Myocyte (in vitro differentiated cells): ENCODE measurements at regions not wholly inside any gene's neighbourhood (a gene's known extent, or its start where the extent isn't known, plus 50 kb on each side); places are given as distances from the start of the nearest gene placed in this dataset.

Experiments
- DNase-seq: peaks from one replicate; pipeline ENCODE4 v3.0.0-alpha.2; 2012; ENCODE audit warnings: low read depth

DNA sequence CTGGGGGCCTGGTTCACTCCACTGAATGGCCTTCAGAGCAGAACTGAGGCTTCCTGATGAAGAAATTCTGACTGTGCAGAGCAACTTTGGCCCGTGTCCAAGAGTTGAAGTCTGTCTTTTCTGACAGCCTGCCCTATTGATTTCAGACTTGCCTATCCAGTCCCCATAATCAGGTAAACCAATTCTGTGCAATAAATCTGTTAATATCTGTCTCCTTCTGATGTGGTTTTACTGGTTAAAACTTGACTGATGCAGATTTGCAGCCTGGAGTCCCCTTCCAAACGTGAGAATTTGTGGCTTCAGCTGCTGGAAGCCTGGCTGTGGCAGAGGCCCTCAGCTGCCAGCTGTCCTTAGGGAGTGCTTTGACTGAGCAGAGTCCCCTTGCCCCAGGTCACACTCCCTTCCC lies 283.9 kb upstream of the ANKRD55 start:
- peak; percentile 84 for DNase-seq

GRCh38 chr5:56516441-56516840 lies 283.3 kb upstream of the ANKRD55 start:
- no peak for DNase-seq

DNA sequence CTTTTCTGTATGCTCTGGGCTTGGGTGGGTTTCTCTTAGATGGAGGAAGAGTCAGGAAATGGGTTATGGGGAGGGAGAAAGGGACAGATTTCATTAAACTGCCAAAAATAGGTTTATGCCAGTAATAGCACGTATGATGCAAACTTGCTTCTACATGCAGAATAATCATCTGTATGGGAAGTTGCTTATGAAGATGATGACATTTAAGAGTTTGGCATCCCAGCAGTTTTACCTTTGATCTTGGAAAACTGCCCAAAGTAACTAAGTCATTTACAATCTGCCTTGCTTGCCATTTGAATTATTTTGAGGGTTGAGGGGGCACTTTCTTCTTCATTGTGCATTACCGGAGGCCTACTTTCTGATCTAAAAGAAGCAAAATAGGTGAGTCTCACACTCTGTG lies 282.9 kb upstream of the ANKRD55 start:
- no peak for DNase-seq

- DNase-seq: no peak
Observed at GRCh38 chr5:56515011-56515410, 281.9 kb upstream of the ANKRD55 start.

GRCh38 chr5:56514245-56514644 lies 281.1 kb upstream of the ANKRD55 start:
- DNase-seq: peak; percentile 10

GRCh38 chr5:56513141-56513540 lies 280.0 kb upstream of the ANKRD55 start:
- no peak for DNase-seq

DNA sequence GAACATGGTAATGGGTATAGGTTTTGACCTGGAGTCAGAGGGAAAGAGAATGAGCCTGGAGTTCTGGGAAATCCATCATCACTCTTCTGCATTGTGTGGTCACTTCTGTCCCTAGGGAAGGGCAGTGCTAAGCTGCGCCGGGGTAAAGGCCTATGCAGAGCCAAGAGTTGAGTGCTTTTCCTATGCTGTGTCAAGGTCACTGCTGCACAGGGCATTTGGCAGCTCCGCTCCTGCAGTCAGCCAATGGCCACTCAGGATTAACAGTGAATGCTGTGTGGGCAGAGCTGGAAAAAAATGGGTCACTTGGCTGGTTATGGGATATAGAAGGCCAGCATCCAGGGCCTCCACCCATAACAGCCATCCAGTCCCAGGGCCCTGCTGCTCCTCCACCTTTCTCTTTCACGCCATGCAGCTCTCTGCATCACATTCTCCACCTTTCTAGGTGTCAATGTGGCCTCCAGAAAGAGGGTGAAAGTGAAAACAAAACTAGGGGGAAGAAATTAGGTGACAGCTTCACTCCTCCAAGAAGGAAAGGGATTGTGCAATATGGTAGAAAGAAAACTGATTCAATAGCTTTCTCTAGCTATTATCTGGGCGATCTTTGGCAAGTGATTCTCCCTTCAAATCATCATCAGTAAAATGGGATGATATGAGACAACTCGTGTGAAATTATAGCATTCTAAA lies 279.3 kb upstream of the ANKRD55 start:
- peak; percentile 26 for DNase-seq

GRCh38 chr5:56511326-56511841 lies 278.3 kb upstream of the ANKRD55 start:
- DNase-seq: no peak

DNA sequence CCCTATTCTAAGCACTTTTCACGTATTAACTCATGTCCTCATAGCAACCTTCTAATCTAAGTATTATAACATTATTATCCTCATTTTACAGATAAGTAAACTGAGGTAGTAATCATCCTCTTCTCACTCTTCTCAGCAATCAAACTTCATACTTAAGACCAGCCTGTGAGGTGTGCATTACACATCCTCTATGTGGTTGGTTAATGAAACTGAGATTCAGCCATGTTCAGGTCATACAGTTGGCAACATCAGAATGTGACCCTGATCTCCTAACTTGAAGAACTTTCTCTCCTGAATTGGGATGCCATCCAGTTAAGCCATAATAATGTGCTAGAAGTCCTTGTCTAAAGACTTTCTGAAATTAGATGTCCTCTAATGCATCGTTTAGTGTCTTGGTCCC lies 275.1 kb upstream of the ANKRD55 start:
- DNase-seq: no peak

DNA sequence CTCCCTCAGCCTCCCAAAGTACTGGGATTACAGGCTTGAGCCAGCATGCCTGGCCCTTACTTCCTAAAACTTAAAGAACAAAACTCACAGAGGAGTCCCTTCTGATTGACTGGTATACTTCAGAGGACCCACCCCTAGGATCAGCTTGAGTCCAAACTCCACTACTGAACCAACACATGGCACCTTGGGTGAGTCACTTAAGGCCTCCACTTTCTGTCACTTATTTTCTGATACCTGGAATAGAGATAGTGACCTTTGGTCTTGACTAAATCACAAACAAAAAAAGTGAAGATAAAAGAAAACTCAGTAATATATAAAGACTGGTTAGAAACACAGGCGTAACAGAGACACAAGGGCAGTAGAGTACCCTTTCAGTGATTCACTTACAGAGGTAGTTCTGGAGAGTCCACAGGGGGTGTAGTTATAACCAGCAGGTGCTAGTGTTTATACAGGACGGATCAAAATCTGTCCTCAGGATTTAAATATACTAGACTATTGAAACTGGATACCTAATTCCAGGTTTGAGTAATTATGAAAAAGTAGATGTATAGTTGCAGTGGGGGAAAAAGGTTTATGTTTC lies 274.3 kb upstream of the ANKRD55 start:
- DNase-seq: no peak

DNA sequence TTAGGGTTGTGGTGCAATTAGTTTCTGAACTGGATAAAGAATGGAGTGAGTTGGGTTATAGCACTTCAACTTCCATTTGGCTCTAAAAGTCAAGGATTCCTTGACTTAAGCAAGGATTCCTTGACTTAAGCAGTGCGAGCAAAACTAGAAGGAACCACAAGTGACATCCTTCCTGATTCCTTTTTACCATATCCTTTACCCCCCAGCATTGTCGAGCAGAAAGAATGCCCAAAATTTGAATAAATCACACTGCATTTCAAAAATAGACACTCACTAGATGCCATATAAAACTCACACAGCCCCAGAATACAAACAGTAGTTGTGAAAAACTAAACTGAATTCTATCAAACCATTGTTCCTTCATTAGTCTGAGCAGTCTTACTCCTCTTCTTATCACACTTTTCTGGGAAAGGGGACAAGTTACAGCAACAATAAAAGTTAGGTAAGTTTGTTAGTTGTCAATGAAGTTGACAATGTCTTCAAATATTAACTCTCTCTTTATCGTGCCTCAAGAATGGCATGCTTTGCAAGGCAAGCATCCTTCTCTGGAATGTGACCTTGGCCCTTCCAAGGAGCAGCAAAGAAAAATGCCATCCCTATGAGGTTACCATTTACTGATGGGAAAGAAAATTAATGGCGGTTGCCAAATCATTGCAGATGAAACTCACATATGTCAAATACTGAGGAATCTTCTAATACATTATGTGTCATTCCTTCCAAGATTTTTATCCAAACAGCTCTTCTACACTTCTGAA lies 273.3 kb upstream of the ANKRD55 start:
- DNase-seq: no peak

GRCh38 chr5:56503929-56504328 lies 270.8 kb upstream of the ANKRD55 start:
- no peak for DNase-seq

DNA sequence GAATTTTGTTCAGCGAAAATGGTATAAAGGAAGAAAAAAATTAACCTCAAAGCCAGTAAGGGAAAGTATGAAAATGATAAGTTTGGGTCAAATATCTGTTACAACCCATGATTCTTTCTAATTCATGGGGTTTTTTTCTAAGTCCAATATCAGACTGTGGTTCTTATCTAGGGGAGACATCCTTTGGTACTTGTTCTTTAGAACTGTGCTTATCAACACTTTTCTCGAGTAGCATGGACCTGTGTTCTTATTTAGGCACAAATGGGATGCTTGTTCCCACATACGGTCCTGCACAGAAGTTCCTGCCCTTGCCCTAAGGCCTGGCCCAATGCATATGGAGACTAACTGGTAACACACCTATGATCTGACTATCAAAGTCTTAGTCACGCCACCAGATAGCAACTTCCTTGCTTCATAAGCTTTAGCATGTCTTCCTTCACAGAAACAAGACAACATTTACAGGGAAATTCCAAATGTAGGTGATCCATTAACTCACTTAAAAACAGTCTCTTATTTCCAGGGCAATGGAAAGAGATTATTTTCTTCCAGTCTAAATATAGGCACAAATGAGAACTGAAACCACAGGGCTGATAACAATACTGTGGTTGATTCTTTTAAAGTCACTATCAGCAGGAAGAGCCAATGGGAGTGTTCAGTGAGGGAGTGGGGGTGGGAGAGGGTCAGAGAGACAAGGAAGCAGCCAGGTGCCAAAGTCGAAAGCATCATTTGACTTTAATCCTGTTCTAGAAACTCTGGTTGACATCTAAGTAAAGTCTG lies 268.8 kb upstream of the ANKRD55 start:
- peak; percentile 9 for DNase-seq

- DNase-seq: no peak
Observed at GRCh38 chr5:56499901-56500300, 266.8 kb upstream of the ANKRD55 start.

DNA sequence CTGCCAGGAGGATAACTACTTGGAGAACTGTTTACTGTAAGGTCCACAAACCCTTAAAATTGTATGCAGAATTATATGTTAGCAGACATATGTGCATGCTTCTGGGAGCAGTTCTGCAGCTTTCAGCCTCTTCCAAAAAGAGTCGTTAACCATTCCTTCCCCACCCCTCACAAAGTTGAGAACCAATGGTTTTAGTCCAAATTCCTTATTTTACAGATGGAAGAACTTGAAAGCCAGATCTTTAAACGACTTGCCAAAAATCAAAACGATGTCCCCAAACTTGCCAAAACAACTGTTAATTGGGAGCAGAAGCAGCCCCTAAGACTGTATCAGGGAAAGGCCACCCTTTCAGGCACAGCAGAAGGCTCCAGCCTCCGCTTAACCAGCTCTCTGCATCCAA lies 266.4 kb upstream of the ANKRD55 start:
- DNase-seq: no peak

DNA sequence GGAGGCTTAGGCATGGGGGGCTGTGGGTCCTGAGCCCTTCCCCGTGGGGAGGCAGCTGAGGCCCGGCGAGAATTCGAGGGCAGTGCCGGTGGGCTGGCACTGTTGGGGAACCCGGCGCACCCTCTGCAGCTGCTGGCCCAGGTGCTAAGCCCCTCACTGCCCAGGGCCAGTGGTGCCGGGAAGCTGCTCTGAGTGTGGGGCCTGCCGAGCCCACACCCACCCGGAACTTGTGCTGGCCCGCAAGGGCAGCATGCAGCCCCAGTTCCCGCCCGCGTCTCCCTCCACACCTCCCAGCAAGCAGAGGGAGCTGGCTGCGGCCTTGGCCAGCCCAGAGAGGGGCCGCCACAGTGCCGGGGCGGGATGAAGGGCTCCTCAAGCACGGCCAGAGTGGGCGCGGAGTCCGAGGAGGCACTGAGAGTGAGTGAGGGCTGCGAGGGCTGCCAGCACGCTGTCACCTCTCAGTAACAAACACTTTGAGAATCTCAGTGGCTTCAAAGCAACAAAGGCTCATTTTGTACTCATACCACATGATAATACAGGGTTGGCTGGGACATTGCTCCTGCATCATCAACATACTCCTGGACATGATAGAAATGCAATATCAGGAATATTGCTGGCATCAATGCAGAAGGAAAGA lies 265.7 kb upstream of the ANKRD55 start:
- no peak for DNase-seq

GRCh38 chr5:56496581-56497063 lies 263.5 kb upstream of the ANKRD55 start:
- no peak for DNase-seq

- no peak for DNase-seq
Observed at GRCh38 chr5:56494300-56494731, 261.2 kb upstream of the ANKRD55 start.

- no peak for DNase-seq
Observed at GRCh38 chr5:56493766-56494165, 260.6 kb upstream of the ANKRD55 start.

DNA sequence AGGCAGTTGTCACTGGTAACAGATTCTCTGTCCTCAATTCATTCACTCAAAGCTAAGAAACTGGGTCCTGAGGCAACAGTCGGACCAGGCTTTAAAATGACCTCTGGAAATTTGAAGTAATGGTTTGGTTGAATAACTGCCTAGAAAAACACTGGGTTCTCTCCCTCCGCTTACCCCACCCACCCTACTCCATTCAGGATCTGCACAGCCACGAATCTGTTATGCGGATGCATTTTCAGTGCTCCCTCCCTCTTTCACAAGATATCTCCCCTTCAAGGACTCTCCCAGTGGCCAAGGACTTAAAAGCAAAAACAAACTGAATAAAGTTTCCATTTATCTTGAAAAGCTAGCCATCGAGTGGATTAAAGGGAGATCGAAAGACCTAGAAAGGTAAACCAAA lies 260.2 kb upstream of the ANKRD55 start:
- no peak for DNase-seq

DNA sequence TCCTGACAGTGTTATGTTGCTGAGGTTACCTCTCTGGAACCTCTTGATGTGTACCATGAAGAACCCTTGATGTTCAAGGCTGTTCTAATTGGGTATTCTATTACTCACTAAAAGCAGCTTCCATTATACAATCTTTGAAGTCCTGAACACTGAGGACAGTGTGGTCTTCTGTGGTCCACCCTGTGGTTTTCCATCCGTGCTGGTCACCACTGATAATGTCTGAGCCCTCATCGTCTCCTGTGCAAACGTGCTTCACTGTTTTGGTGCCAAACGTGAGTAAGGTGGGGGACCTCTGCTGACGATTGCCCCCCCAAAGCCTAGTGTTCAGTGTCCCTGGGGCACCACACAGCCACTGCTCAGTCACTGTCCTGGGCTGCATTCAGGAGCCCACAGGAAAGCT lies 259.7 kb upstream of the ANKRD55 start:
- DNase-seq: no peak
